ENCODE measurements at regions not wholly inside any gene's neighbourhood (a gene's known extent, or its start where the extent isn't known, plus 50 kb on each side); places are given as distances from the start of the nearest gene placed in this dataset.

GRCh38 chr3:166177130-166177529 is 339.9 kb upstream of the BCHE start:
- no peak for DNase-seq

GRCh38 chr3:166171695-166172094 is 334.5 kb upstream of the BCHE start:
- DNase-seq, result no peak

- DNase-seq, result no peak
Observed at GRCh38 chr3:166169681-166170080, 332.5 kb upstream of the BCHE start.

GRCh38 chr3:166127969-166128368 is 290.7 kb upstream of the BCHE start:
- DNase-seq, result no peak

GRCh38 chr3:166125179-166125578 is 288.0 kb upstream of the BCHE start:
- DNase-seq, result no peak

DNA sequence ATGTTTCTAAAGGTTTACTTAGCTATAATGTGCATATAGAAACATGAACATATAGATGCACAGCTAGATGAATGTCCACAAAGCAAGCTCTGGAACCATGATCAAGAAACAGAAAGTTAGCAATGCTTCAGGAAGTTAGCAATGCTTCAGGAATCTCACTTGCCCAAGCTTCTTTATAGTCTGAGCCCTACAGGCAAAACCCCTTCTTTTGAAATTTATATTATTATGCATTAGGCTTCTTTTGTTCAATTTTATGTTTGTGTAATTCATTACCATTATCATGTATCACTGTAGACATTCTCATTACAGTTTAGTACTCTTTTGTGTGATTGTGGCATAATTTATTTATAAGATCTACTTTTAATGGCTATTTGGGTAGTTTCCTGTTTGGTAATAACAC is 286.4 kb upstream of the BCHE start:
- no peak for DNase-seq

GRCh38 chr3:166123088-166123487 is 285.9 kb upstream of the BCHE start:
- no peak for DNase-seq

- no peak for DNase-seq
Observed at GRCh38 chr3:166118049-166118448, 280.8 kb upstream of the BCHE start.

DNA sequence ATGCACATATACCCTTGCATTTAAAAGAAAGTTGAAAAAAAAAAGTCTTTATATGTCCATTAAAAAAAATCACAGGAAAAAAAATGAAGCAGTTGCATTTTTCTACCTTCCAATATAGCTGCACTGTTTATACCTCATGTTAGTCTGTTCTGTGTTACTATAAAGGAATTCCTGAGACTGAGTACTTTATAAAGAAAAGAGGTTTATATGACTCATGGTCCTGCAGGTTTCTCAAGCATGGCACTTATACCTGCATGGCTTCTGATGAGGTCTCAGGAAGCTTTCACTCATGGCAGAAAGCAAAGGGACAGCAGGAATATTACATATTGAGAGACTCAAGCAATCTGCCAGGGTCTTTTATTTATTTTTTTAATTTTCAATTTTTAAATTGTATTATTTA is 277.2 kb upstream of the BCHE start:
- DNase-seq, result peak; percentile 15

- DNase-seq, result no peak
Observed at GRCh38 chr3:166111562-166111961, 274.3 kb upstream of the BCHE start.

- DNase-seq, result no peak
Observed at GRCh38 chr3:166110102-166110501, 272.9 kb upstream of the BCHE start.

DNA sequence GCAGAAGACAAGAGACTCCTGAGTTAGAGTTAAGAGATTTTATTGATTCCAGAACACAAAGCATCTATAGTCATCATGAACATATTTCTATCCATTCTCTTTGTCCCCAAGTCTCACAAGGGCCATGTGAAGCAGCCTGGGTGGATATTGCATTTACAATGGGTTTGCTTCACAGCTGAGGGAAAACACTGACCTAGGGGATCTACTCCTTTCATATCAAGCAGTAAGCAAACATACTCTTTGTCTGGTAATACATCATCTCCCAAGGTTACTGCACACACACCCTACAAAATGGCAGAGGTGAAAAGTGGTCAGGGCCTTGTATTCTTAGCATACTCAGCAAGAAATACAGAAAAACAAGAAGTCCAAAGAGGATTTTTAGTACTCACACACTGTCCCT is 267.7 kb upstream of the BCHE start:
- peak; percentile 54 for DNase-seq

DNA sequence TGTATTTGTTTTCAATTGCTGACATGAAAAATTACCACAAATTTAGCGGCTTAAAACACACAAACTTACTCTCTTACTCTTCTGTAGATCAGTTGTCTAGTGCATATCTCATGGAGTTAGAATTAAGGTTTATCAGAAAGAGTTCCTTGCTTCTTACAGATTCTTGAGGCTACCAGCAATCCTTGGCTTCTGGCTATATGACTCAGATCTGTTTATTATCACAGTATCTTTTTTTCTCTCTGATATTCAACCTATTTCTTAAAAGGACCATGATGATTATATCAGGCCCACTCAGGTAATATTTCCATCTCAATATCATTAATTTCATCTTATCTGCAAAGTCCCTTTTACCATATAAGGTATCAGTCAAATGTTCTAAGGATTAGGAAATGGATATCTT is 263.5 kb upstream of the BCHE start:
- no peak for DNase-seq

GRCh38 chr3:166089575-166089974 is 252.4 kb upstream of the BCHE start:
- no peak for DNase-seq

- no peak for DNase-seq
Observed at GRCh38 chr3:166085164-166085856, 248.1 kb upstream of the BCHE start.

GRCh38 chr3:166080096-166080495 is 242.9 kb upstream of the BCHE start:
- no peak for DNase-seq

GRCh38 chr3:166071831-166072230 is 234.6 kb upstream of the BCHE start:
- no peak for DNase-seq

DNA sequence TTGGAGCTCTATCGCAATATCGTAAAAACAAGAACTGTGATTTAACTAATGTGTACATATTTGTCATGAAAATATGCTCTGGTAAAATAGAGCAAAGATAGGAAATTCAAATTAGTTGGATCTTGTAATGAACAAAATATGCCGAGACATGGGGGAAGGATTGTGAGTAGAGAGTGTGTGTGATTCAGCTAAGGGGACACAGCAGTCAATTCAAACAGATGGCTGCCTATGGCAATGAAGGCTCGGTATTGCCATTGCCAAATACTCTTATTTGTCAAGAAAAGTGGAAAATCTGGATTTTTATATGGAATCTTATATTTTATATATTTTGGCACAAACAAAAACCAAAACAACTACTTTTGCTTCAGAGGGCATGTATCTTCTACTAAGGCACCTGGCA is 227.3 kb upstream of the BCHE start:
- DNase-seq, result no peak

GRCh38 chr3:166060789-166061479 is 223.7 kb upstream of the BCHE start:
- no peak for DNase-seq

- DNase-seq, result peak; percentile 47
Observed at GRCh38 chr3:166052440-166052839, 215.2 kb upstream of the BCHE start.

- no peak for DNase-seq
Observed at GRCh38 chr3:166029507-166029906, 192.3 kb upstream of the BCHE start.

DNA sequence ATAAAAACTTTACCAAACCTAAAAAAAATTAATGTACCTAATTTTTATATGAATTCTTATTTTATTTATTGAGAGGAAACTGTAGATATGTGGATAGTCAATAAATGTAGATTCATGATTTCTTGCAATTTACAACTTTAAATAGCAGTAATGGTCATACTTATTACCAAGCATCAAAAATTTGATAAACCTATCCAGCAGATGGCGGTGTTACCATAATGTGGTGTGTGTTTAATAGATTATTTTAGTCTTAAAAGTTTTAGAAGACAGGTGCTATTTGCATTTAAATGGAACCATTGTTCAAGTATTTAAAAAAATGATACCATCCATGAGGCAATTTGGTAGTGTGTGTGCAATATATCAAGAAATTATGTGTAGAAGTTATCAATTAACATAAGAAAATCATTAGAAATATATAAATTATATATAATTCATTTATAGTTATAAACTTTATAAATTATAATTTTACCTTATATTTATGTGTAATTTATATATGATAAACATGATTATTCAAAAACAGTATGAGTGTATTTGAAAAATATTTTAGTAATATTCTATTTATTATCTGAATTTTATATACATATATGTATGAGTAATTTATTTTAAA is 176.0 kb upstream of the BCHE start:
- DNase-seq, result peak; percentile 68

- no peak for DNase-seq
Observed at GRCh38 chr3:166011771-166012170, 174.5 kb upstream of the BCHE start.

DNA sequence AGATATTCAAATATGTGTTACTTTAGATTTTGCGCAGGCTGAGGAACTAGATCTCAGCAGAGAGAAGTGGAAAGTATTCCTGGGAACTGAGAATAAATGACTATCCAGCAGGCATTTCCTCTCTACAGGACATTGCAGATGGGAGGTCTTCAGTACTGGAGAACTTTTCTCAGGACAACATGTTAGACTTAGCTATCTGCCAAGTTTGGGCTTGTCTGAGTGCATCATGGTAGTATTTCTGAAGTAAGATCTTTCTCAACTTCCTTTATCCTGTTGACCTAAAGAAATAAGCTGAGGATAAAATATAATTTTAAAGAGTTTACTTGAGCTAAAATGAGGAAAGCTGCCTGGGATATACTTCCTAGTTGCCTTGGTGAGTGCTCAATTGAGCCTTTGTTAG is 167.9 kb upstream of the BCHE start:
- DNase-seq, result no peak
